ENCODE measurements at regions not wholly inside any gene's neighbourhood (a gene's known extent, or its start where the extent isn't known, plus 50 kb on each side); places are given as distances from the start of the nearest gene placed in this dataset.

DNA sequence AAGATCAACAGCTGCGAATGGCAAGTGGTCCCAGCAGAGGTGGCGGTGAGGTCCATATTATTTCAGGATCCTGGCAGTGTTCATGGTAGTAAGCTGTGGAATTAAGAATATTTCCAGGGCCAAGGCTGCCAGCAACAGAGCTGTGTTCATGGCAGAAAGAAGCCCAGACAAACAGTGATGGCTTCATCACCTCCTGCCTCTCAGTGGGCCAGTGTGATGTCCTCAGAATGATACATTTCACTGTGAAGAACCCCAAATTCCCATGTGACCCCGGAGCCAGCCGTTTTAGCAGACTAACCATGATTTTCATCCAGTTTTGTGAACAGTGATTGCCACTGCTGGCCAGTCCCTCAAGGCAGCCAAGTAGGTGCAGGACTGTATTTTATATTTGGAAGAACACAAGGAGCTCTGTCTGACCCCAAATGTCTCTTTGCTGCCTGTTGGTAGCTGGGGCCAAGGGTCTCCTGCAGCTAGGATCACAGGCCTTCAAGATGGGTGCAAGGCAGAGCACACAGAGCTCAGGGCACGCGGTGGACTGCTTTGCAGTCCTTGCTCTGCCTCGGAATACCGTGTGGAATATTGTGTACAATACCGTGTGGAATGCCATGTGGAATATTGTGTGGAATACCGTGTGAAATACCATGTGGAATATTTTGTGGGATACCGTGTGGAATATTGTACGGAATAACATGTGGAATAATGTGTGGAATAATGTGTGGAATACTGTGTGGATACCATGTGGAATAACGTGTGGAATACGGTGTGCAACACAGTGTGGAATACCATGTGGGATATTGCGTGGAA is 132.3 kb upstream of the CHST15 start:
- H3K79me1 ChIP-seq (ENCODE audit: low read depth, low read length) = no peaks in the 10 kb centered on the region

DNA sequence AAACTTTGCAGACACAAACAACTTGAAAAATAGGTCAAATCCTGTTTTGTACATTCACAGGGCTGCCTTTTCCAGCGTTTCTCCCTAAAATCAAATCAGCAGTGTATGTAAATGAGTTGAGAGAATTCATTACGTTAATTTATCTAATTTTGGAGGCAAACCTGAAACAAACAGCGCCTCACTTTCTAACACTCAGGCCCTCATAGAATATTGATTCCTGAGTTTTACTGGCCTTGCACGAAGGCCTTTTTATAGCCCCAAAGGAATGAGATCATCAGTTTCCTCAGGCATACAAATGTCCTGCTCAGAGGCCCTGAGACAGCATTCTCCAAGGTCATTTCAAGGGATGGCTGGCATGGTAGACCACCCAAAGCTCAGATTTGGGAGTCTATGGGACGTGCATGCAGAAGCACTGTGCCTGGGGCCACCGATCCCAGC is 131.7 kb upstream of the CHST15 start:
- Histone ChIP-seq H3K4ac (ENCODE audit: low read length) (no peak overlapping the region), H3K27ac (replicated peaks; ENCODE audit: low read length) (no peak overlapping the region), H3K27me3 (ENCODE audit: control insufficient read depth in 3 of 3, insufficient read depth in 3 of 3, low read depth in 1 of 3, low read length in 3 of 3) (peaks cover 0 to 2% (median 0%) of the 10 kb centered on the region in 3 experiments), H3K4me2 (ENCODE audit: insufficient read depth, low read length, poor library complexity, severe bottlenecking) (no peak overlapping the region), H3K14ac (ENCODE audit: low read length) (no peak overlapping the region), H3K79me1 (ENCODE audit: low read depth, low read length) (no peaks in the 10 kb centered on the region), H2BK120ac (ENCODE audit: low read depth, low read length) (no peak overlapping the region), H3K18ac (ENCODE audit: low read length) (no peak overlapping the region), H2AK5ac (ENCODE audit: low read depth, low read length) (no peak overlapping the region), H3K4me3 (ENCODE audit: low read length in 2 of 2) (no peak overlapping the region), H2AFZ (ENCODE audit: low read length) (no peak overlapping the region), H3K9me3 (replicated peaks in 1 of 2; ENCODE audit: control insufficient read depth in 2 of 2, insufficient read depth in 1 of 2, low read depth in 1 of 2, low read length in 2 of 2) (peaks cover 0 to 10% of the 10 kb centered on the region in 2 donors), H3K9ac (ENCODE audit: low read depth, low read length, poor library complexity) (no peak overlapping the region), H2BK12ac (ENCODE audit: low read length) (no peak overlapping the region), H4K8ac (ENCODE audit: low read depth, low read length) (no peak overlapping the region), H3K4me1 (ENCODE audit: control insufficient read depth in 2 of 2, insufficient read depth in 1 of 2, low read depth in 1 of 2, low read length in 2 of 2) (peaks cover 0 to 5% of the 10 kb centered on the region in 2 donors), H2BK5ac (ENCODE audit: low read length) (no peak overlapping the region), H3K36me3 (replicated peaks in 1 of 2; ENCODE audit: control insufficient read depth in 2 of 2, insufficient read depth in 2 of 2, low read length in 2 of 2) (no peaks in the 10 kb centered on the region), H2BK15ac (ENCODE audit: low read length) (no peak overlapping the region), H3K23ac (ENCODE audit: low read depth, low read length, poor library complexity) (no peak overlapping the region), H4K91ac (ENCODE audit: low read depth, low read length, poor library complexity) (no peak overlapping the region)
- DNase-seq (ENCODE audit: low spot score) = no peak
- no CpG with 5 or more reads among the region's 6 CpGs for WGBS, 2 donors (ENCODE audit: extremely low coverage in 2 of 2, insufficient read length in 2 of 2, insufficient replicate concordance in 1 of 2)

More for the DNA sequence above, 132.3 kb upstream of the CHST15 start:
- H3K4me3 ChIP-seq (ENCODE audit: low read length in 2 of 2) = no peak overlapping the region
- H2BK120ac ChIP-seq (ENCODE audit: low read depth, low read length) = no peak overlapping the region
- H2BK12ac ChIP-seq (ENCODE audit: low read length) = no peak overlapping the region
- H3K27ac ChIP-seq (replicated peaks; ENCODE audit: low read length) = no peak overlapping the region
- peaks cover 0 to 11% of the 10 kb centered on the region in 2 donors for H3K9me3 ChIP-seq (replicated peaks in 1 of 2; ENCODE audit: control insufficient read depth in 2 of 2, insufficient read depth in 1 of 2, low read depth in 1 of 2, low read length in 2 of 2)
- 100% methylated on average over 2 of the region's 15 CpGs; no CpG with 5 or more reads in 1 of the 2 donors for WGBS, 2 donors (ENCODE audit: extremely low coverage in 2 of 2, insufficient read length in 2 of 2, insufficient replicate concordance in 1 of 2)
- H2BK15ac ChIP-seq (ENCODE audit: low read length) = no peak overlapping the region
- H2AFZ ChIP-seq (ENCODE audit: low read length) = no peak overlapping the region
- H3K18ac ChIP-seq (ENCODE audit: low read length) = no peak overlapping the region
- H3K27me3 ChIP-seq (ENCODE audit: control insufficient read depth in 3 of 3, insufficient read depth in 3 of 3, low read depth in 1 of 3, low read length in 3 of 3) = peaks cover 0 to 2% (median 0%) of the 10 kb centered on the region in 3 experiments
- H3K4ac ChIP-seq (ENCODE audit: low read length) = no peak overlapping the region
- H4K91ac ChIP-seq (ENCODE audit: low read depth, low read length, poor library complexity) = no peak overlapping the region
- DNase-seq (ENCODE audit: low spot score) = no peak
- H4K8ac ChIP-seq (ENCODE audit: low read depth, low read length) = no peak overlapping the region
- no peak overlapping the region for H2AK5ac ChIP-seq (ENCODE audit: low read depth, low read length)
- H3K14ac ChIP-seq (ENCODE audit: low read length) = no peak overlapping the region
- H2BK5ac ChIP-seq (ENCODE audit: low read length) = no peak overlapping the region
- H3K23ac ChIP-seq (ENCODE audit: low read depth, low read length, poor library complexity) = no peak overlapping the region
- no peak overlapping the region for H3K9ac ChIP-seq (ENCODE audit: low read depth, low read length, poor library complexity)
- H3K36me3 ChIP-seq (replicated peaks in 1 of 2; ENCODE audit: control insufficient read depth in 2 of 2, insufficient read depth in 2 of 2, low read length in 2 of 2) = no peaks in the 10 kb centered on the region
- H3K4me1 ChIP-seq (ENCODE audit: control insufficient read depth in 2 of 2, insufficient read depth in 1 of 2, low read depth in 1 of 2, low read length in 2 of 2) = peaks cover 0 to 5% of the 10 kb centered on the region in 2 donors
- no peak overlapping the region for H3K4me2 ChIP-seq (ENCODE audit: insufficient read depth, low read length, poor library complexity, severe bottlenecking)

DNA sequence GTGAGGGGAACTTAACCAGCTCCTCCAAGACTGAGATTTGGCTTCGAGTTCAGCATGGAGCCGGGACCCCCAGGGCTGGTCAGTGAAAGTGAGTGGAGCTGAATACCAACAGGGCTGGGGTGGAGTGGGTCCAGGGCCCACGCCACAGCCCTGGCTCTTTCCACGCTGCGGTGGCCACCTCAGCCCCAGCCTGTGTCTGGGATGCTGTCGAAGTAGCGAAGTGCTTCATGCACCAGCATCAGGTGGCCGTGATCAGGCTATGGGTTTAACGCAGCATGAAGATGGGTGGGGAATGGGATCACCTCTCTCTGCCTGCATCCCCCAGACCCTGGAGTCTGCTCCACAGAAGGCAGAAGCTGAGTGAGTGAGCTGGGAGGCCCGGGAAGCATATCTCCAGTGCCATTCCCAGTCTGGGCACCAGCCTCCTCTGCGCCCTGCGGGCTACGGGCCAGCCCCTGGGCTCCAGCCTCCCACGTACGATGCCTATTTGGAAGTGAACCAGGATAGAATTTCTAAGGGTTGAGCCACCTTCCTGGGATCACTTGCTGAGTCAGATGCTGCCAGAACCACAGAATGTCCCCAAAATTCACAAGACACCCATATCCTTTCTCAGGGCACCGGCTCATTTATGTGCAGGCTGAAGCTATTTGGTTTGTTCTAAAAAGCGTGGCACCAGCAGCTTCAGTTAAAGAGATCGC is 131.1 kb upstream of the CHST15 start:
- Histone ChIP-seq H3K4ac (ENCODE audit: low read length) (no peak overlapping the region), H3K36me3 (replicated peaks in 1 of 2; ENCODE audit: control insufficient read depth in 2 of 2, insufficient read depth in 2 of 2, low read length in 2 of 2) (no peaks in the 10 kb centered on the region), H3K79me1 (ENCODE audit: low read depth, low read length) (no peaks in the 10 kb centered on the region), H3K9me3 (replicated peaks in 1 of 2; ENCODE audit: control insufficient read depth in 2 of 2, insufficient read depth in 1 of 2, low read depth in 1 of 2, low read length in 2 of 2) (peaks cover 0 to 6% of the 10 kb centered on the region in 2 donors), H4K8ac (ENCODE audit: low read depth, low read length) (no peak overlapping the region), H3K27me3 (ENCODE audit: control insufficient read depth in 3 of 3, insufficient read depth in 3 of 3, low read depth in 1 of 3, low read length in 3 of 3) (peaks cover 0 to 2% (median 0%) of the 10 kb centered on the region in 3 experiments), H3K4me2 (ENCODE audit: insufficient read depth, low read length, poor library complexity, severe bottlenecking) (no peak overlapping the region), H2BK12ac (ENCODE audit: low read length) (no peak overlapping the region), H4K91ac (ENCODE audit: low read depth, low read length, poor library complexity) (no peak overlapping the region), H3K4me1 (ENCODE audit: control insufficient read depth in 2 of 2, insufficient read depth in 1 of 2, low read depth in 1 of 2, low read length in 2 of 2) (peaks cover 0 to 5% of the 10 kb centered on the region in 2 donors), H2BK5ac (ENCODE audit: low read length) (no peak overlapping the region), H2BK120ac (ENCODE audit: low read depth, low read length) (no peak overlapping the region), H3K27ac (replicated peaks; ENCODE audit: low read length) (no peak overlapping the region), H2AFZ (ENCODE audit: low read length) (no peak overlapping the region), H3K18ac (ENCODE audit: low read length) (no peak overlapping the region), H3K4me3 (ENCODE audit: low read length in 2 of 2) (no peak overlapping the region), H3K14ac (ENCODE audit: low read length) (no peak overlapping the region), H2AK5ac (ENCODE audit: low read depth, low read length) (no peak overlapping the region), H3K23ac (ENCODE audit: low read depth, low read length, poor library complexity) (no peak overlapping the region), H2BK15ac (ENCODE audit: low read length) (no peak overlapping the region), H3K9ac (ENCODE audit: low read depth, low read length, poor library complexity) (no peak overlapping the region)
- no peak for DNase-seq (ENCODE audit: low spot score)
- WGBS, 2 donors (ENCODE audit: extremely low coverage in 2 of 2, insufficient read length in 2 of 2, insufficient replicate concordance in 1 of 2) = no CpG with 5 or more reads among the region's 18 CpGs

DNA sequence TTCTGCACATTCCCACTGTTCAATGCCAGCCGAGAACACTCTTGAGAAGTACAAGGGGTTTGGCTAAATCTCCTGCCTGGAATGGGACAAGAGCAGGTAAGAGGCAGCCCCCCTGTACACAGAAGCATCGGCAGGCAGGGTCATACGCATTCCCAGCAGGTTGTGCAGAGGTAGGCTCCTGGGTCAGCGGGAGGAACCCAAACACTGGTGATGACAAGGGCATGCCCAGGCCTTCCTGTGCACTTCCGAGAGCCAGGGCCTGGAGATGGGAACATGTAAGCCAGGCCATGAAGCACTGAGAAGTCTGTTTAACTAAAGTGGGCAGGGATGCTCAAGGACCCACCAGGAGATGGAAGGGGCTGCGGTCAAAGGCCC is 130.3 kb upstream of the CHST15 start:
- peaks cover 0 to 2% (median 0%) of the 10 kb centered on the region in 3 experiments for H3K27me3 ChIP-seq (ENCODE audit: control insufficient read depth in 3 of 3, insufficient read depth in 3 of 3, low read depth in 1 of 3, low read length in 3 of 3)
- H4K8ac ChIP-seq (ENCODE audit: low read depth, low read length) = no peak overlapping the region
- no peak overlapping the region for H3K23ac ChIP-seq (ENCODE audit: low read depth, low read length, poor library complexity)
- H2BK120ac ChIP-seq (ENCODE audit: low read depth, low read length) = no peak overlapping the region
- no peak for DNase-seq (ENCODE audit: low spot score)
- no peak overlapping the region for H4K91ac ChIP-seq (ENCODE audit: low read depth, low read length, poor library complexity)
- H2BK15ac ChIP-seq (ENCODE audit: low read length) = no peak overlapping the region
- no peak overlapping the region for H2AFZ ChIP-seq (ENCODE audit: low read length)
- H3K18ac ChIP-seq (ENCODE audit: low read length) = no peak overlapping the region
- peaks cover 0 to 5% of the 10 kb centered on the region in 2 donors for H3K4me1 ChIP-seq (ENCODE audit: control insufficient read depth in 2 of 2, insufficient read depth in 1 of 2, low read depth in 1 of 2, low read length in 2 of 2)
- H2BK5ac ChIP-seq (ENCODE audit: low read length) = no peak overlapping the region
- no peak overlapping the region for H2BK12ac ChIP-seq (ENCODE audit: low read length)
- H3K4me2 ChIP-seq (ENCODE audit: insufficient read depth, low read length, poor library complexity, severe bottlenecking) = no peak overlapping the region
- no peak overlapping the region for H2AK5ac ChIP-seq (ENCODE audit: low read depth, low read length)
- H3K4ac ChIP-seq (ENCODE audit: low read length) = no peak overlapping the region
- no peak overlapping the region for H3K4me3 ChIP-seq (ENCODE audit: low read length in 2 of 2)
- no CpG with 5 or more reads among the region's 6 CpGs for WGBS, 2 donors (ENCODE audit: extremely low coverage in 2 of 2, insufficient read length in 2 of 2, insufficient replicate concordance in 1 of 2)
- peaks cover 0 to 2% of the 10 kb centered on the region in 2 donors for H3K9me3 ChIP-seq (replicated peaks in 1 of 2; ENCODE audit: control insufficient read depth in 2 of 2, insufficient read depth in 1 of 2, low read depth in 1 of 2, low read length in 2 of 2)
- H3K9ac ChIP-seq (ENCODE audit: low read depth, low read length, poor library complexity) = no peak overlapping the region
- peak overlapping the region; percentile 57 for H3K14ac ChIP-seq (ENCODE audit: low read length)
- no peak overlapping the region for H3K27ac ChIP-seq (replicated peaks; ENCODE audit: low read length)
- H3K79me1 ChIP-seq (ENCODE audit: low read depth, low read length) = no peaks in the 10 kb centered on the region
- no peaks in the 10 kb centered on the region for H3K36me3 ChIP-seq (replicated peaks in 1 of 2; ENCODE audit: control insufficient read depth in 2 of 2, insufficient read depth in 2 of 2, low read length in 2 of 2)

Data from neuronal stem cell (in vitro differentiated cells).